Gastrocnemius medialis (tissue), 4 donors: ENCODE measurements at regions not wholly inside any gene's neighbourhood (a gene's known extent, or its start where the extent isn't known, plus 50 kb on each side); places are given as distances from the start of the nearest gene placed in this dataset.

Experiments
- ATAC-seq, 2 donors: fragments of 150-250 bp; one replicate each; pipeline ENCODE4 v1.9.1; 2016
- DNase-seq, 2 donors: peaks; one replicate each; pipeline ENCODE4 v3.0.0-alpha.2; 2019
- H3K27ac ChIP-seq, 4 donors: fragments of 200-600 bp; sonication (generic); 1 replicate in 1 of 4; 2 replicates in 3 of 4; pipeline ENCODE4 v1.5.1; 2016 to 2018; ENCODE audit warnings: mild to moderate bottlenecking in 2 of 4, moderate library complexity in 1 of 4
- H3K27me3 ChIP-seq, 3 donors: fragments of 200-600 bp; sonication (generic) in 2 of 3; 1 replicate in 1 of 3; 2 replicates in 2 of 3; pipeline versions ENCODE4 v1.5.1 to v1.6.0; 2016 to 2019; ENCODE audit warnings: mild to moderate bottlenecking in 1 of 3, moderate library complexity in 1 of 3
- H3K36me3 ChIP-seq, 2 donors: fragments of 200-600 bp; sonication (generic) in 1 of 2; one replicate each; pipeline ENCODE4 v1.5.1; 2017 to 2018
- H3K4me1 ChIP-seq, 2 donors: fragments of 200-600 bp; sonication (generic) in 1 of 2; one replicate each; pipeline ENCODE4 v1.5.1; 2016 to 2017; ENCODE audit warnings: mild to moderate bottlenecking in 2 of 2
- H3K4me3 ChIP-seq, 4 donors: fragments of 200-600 bp; sonication (generic) in 3 of 4; 1 replicate in 1 of 4; 2 replicates in 3 of 4; pipeline ENCODE4 v1.5.1; 2016 to 2019; ENCODE audit warnings: mild to moderate bottlenecking in 2 of 4
- H3K9me3 ChIP-seq, 3 donors: fragments of 200-600 bp; sonication (generic) in 2 of 3; 1 replicate in 1 of 3; 2 replicates in 2 of 3; pipeline ENCODE4 v1.5.1; 2016 to 2019
- CTCF ChIP-seq, 5 experiments: fragments of 450-650 bp in 3 of 5; fragments of 200-600 bp in 2 of 5; sonication (generic) in 2 of 5; IDR thresholded peaks in 4 of 5; conservative IDR thresholded peaks in 1 of 5; 1 replicate in 4 of 5; 2 replicates in 1 of 5; pipeline ENCODE4 v1.5.1; 2016 to 2019; ENCODE audit warnings: antibody characterized with exemption in 5 of 5, mild to moderate bottlenecking in 3 of 5, moderate library complexity in 3 of 5
- POLR2A ChIP-seq, 2 donors: fragments of 450-650 bp; IDR thresholded peaks; one replicate each; pipeline ENCODE4 v1.6.1; 2017; ENCODE audit warnings: antibody characterized with exemption in 2 of 2, mild to moderate bottlenecking in 2 of 2, moderate library complexity in 2 of 2
- in situ Hi-C, 4 donors: fragments of 200-750 bp; cut with MboI; loops; one replicate each; pipeline versions ENCODE4 v1.15.0 to v1.8.0; 2017; ENCODE audit warnings: low sequenced_read_pairs in 4 of 4
- intact Hi-C: fragments of 100-400 bp; cut with DNase I; formaldehyde crosslinking; loops from one replicate; pipeline ENCODE4 v1.15.1; 2023; ENCODE audit warnings: low total_unique reads

GRCh38 chr10:63761243-63761642, 240.0 kb downstream of the REEP3 start:
- Histone ChIP-seq H3K9me3 (no peaks in the 10 kb centered on the region), H3K4me1 (peaks cover 6 to 7% of the 10 kb centered on the region in 2 donors), H3K27me3 (no peaks in the 10 kb centered on the region), H3K27ac (peak overlapping the region in 3 of 4 donors; percentile 24 to 78 (median 27)), H3K36me3 (no peaks in the 10 kb centered on the region), H3K4me3 (no peak overlapping the region)
- ATAC-seq (no peak), DNase-seq (no peak)
- in situ Hi-C loops (no loop called here), intact Hi-C loops (no loop called here)
- no peak for TF ChIP-seq CTCF (IDR thresholded peaks at IDR 0.05 in 4 of 5, conservative IDR thresholded peaks at IDR 0.05 in 1 of 5)
- no peak for TF ChIP-seq POLR2A (IDR thresholded peaks at IDR 0.05)

- intact Hi-C loops, result no loop called here
- H3K4me1 ChIP-seq, result peaks cover 6 to 7% of the 10 kb centered on the region in 2 donors
- no peak overlapping the region for H3K27ac ChIP-seq
- DNase-seq (no peak), ATAC-seq (no peak)
- H3K9me3 ChIP-seq, result no peaks in the 10 kb centered on the region
- no peak overlapping the region for H3K4me3 ChIP-seq
- H3K27me3 ChIP-seq, result no peaks in the 10 kb centered on the region
- in situ Hi-C loops, result no loop called here
- no peaks in the 10 kb centered on the region for H3K36me3 ChIP-seq
- TF ChIP-seq CTCF (IDR thresholded peaks at IDR 0.05 in 4 of 5, conservative IDR thresholded peaks at IDR 0.05 in 1 of 5), result no peak
- TF ChIP-seq POLR2A (IDR thresholded peaks at IDR 0.05), result no peak
Measured at GRCh38 chr10:63763744-63764143, 242.5 kb downstream of the REEP3 start.

GRCh38 chr10:63765126-63765525, 243.9 kb downstream of the REEP3 start:
- in situ Hi-C loops (no loop called here), intact Hi-C loops (no loop called here)
- Histone ChIP-seq H3K36me3 (no peaks in the 10 kb centered on the region), H3K4me1 (peaks cover 0 to 6% of the 10 kb centered on the region in 2 donors), H3K9me3 (no peaks in the 10 kb centered on the region), H3K27ac (no peak overlapping the region), H3K27me3 (no peaks in the 10 kb centered on the region), H3K4me3 (no peak overlapping the region)
- no peak for TF ChIP-seq CTCF (IDR thresholded peaks at IDR 0.05 in 4 of 5, conservative IDR thresholded peaks at IDR 0.05 in 1 of 5)
- TF ChIP-seq POLR2A (IDR thresholded peaks at IDR 0.05), result no peak
- ATAC-seq, result peak; percentile 22 to 38
- no peak for DNase-seq

- Histone ChIP-seq H3K27me3 (no peaks in the 10 kb centered on the region), H3K36me3 (no peaks in the 10 kb centered on the region), H3K27ac (peak overlapping the region in 1 of 4 donors; percentile 5), H3K9me3 (no peaks in the 10 kb centered on the region), H3K4me3 (no peak overlapping the region), H3K4me1 (no peaks in the 10 kb centered on the region)
- TF ChIP-seq POLR2A (IDR thresholded peaks at IDR 0.05), result no peak
- no peak for TF ChIP-seq CTCF (IDR thresholded peaks at IDR 0.05 in 4 of 5, conservative IDR thresholded peaks at IDR 0.05 in 1 of 5)
- in situ Hi-C loops, result no loop called here
- ATAC-seq (no peak), DNase-seq (no peak)
- intact Hi-C loops, result loop anchor here (2.0 kb wide), 1 partner anchor 598 kb away; no protein-coding TSS in a partner anchor
Measured at GRCh38 chr10:63766745-63767137, 245.5 kb downstream of the REEP3 start.
